ENCODE measurements at regions not wholly inside any gene's neighbourhood (a gene's known extent, or its start where the extent isn't known, plus 50 kb on each side); places are given as distances from the start of the nearest gene placed in this dataset.

- TF ChIP-seq CTCF (IDR thresholded peaks at IDR 0.05) = no peak
- TF ChIP-seq POLR2A (IDR thresholded peaks at IDR 0.05) = no peak
Observed at GRCh38 chr20:48158014-48158413, 372.7 kb upstream of the SULF2 start.

Measured in right lobe of liver (tissue), 4 donors.